NCI-H2196 treated with DMSO at 0.1 percent for 48 hours (cell line): ENCODE measurements at regions not wholly inside any gene's neighbourhood (a gene's known extent, or its start where the extent isn't known, plus 50 kb on each side); places are given as distances from the start of the nearest gene placed in this dataset.
"Not testable (repeated sequence)": the region's sequence is repeated elsewhere in the genome, so short reads cannot be mapped to it uniquely, and the experiment has no call there.

Experiments used
- DNase-seq: peaks from one replicate; lab custom pipeline; 2025; ENCODE audit not compliant: unreplicated experiment; lab: John Stamatoyannopoulos, UW

GRCh38 chr11:80986421-80987074, 1545.7 kb upstream of the TENM4 start:
- no peak for DNase-seq

DNA sequence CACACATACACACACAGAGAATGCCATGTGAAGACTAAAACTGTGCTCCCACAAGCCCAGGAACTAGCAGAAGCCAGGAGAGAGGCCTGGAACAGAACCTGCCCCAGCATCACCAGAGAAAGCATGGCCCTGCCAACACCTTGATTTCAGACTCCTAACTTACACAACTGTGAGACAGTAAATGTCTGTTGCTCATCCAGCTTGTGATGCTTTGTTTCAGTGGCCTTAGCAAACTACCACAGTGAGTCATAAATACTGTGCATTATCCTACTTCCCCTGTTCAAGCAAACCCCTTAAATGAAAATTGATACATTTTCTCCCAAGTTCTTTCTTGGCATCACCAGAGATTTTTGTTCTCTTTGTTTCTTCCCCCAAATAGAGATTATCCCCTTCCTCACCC, 1539.4 kb upstream of the TENM4 start:
- DNase-seq, result no peak

DNA sequence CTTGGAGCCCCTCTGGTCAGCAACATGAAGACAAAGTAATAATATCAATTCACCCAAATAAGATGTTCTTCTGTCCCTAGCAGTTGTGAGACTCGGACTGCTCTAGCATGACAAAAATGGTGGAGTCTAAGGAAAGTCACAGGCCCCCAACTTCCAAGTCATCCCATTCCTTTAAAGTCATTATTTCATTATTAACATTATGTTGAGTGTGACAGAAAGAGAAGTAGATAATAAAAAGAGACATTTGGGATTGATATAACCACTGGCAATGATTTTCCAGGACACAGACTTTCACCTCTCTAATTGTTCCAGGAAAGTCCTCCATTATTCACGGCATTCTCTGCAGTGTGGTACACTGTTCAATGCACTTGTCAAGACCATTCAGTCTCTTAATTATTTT, 1533.0 kb upstream of the TENM4 start:
- DNase-seq, result no peak

DNA sequence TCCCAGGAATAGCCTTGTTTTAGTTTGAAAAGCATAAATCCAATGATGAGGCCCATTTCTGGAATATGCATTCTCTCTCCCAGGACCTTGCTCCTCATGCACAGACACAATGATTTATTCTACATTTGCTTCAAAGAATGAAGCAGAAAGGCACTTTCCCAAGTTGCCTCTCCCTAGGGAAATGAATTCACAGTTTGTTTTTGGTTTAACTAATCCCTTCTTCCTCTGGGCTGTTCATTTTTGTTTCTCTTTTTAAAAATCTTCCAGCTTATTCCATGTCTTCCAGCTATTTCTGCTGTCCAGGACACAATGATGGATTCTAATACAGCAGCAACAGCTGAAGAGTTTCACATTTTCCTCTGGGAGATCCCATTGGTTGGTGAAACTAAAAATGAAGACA, 1529.2 kb upstream of the TENM4 start:
- DNase-seq, result no peak

DNA sequence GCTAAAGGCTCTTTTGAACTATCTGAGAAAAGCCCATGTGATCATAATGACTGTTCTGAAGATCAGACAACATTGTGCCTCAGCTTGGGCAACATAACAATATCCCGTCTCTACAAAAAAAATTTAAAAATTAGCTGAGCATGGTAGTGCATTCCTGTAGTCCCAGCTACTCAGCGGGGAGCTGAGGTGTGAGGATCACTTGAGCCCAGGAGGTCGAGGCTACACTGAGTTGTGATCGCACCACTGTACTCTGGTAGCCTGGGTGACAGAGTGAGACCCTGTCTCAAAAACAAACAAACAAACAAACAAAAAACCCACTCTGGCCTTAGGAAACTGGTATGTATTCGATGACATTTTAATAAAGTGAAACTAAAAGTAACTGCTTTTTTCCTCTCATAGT, 1526.8 kb upstream of the TENM4 start:
- no peak for DNase-seq

DNA sequence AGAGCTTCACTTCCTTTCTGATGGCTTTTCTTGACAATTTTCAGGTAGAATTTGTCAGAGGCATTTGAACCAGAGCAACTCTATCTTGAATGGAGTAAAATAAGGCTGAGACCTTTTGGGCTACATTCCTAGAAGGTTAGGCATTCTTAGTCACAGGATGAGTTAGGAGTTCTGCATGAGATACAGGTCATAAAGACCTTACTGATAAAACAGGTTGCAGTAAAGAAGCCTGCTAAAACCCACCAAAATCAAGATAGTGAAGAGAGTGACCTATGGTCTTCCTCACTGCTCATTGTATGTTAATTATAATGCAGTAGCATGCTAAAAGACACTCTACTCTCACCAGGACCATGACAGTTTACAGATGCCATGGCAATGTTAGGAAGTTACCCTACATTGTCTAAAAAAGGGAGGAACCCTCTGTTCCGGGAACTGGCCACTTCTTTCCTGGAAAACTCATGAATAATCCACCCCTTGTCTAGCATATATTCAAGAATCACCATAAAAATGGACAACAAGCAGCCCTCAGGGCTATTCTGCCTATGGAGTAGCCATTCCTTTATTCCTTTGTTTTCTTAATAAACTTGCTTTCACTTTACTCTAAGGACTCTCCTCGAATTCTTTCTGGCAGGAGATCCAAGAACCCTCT, 1519.7 kb upstream of the TENM4 start:
- no peak for DNase-seq

DNA sequence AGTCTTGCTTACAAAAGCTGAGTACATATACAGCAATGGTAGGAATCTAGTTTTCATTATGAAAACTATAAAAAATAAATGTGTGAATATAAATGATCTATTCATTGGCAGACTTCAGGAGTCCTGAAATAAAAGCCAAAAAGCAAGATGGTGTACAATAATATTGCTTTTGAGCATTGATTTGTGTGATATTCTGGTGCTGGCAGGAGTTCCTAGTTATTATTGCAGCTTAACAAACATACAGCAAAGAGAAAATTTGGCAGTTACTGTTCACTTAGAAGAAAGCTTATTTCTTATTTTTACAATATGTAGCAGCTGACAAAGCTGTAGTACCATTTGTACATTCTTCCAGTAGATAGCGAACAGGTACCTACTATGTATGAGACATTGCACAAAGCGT, 1518.9 kb upstream of the TENM4 start:
- DNase-seq, result no peak

GRCh38 chr11:80958987-80959386, 1518.2 kb upstream of the TENM4 start:
- no peak for DNase-seq

DNA sequence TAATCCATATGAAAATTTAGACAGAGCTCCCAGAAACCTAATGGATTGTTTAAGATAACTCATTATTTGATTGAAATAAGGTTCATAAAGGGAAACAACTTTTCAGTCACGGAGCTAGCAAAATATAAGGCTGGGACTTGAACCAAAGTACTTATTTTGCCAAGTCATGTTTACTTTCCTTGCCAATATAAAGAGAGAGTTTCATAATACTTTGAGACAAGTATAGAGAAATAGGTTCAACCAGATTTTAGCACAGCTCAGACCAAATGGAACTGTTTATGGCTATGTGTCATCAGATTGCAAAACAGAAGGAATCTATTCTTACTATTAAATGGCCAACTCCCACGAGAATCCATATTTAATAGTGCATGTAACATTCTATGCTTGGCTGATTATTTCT, 1517.5 kb upstream of the TENM4 start:
- no peak for DNase-seq

- no peak for DNase-seq
Observed at GRCh38 chr11:80955588-80955987, 1514.8 kb upstream of the TENM4 start.

DNA sequence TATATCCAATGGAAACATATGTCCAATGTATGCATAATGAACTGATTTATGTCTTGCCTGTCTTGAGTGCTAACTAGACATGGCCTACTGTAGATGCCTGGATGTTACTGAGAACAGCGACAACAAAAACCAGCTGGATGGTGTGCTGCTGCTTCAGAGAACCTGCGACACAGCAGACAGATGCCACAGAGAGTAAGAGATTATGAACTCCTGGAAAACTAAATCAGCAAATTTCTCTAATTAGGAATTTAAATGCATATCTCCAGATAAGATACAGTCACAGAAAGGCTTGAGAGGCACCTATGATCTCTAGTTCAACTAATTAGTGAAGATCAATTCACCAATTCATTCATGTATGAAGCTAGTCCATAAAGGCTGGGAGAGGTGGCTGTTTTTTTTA, 1508.0 kb upstream of the TENM4 start:
- no peak for DNase-seq

DNA sequence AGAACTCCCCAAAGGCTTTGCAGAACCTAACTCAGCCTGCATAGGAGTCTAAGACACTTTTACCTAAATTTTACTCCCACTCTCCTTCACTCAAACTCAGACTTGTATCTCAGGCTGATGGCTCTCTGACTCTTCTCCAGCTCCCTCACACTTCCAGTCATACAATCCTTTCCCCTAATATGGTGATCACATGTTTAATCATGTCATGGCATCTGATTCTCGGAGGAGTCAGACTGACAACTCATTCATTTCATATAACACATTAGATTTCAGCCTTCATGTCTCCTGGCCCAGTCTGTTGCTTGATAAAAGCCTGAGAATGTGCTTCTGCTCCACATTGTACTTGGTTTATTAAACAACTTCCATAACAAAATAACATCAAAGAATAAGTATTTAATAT, 1503.9 kb upstream of the TENM4 start:
- no peak for DNase-seq

DNA sequence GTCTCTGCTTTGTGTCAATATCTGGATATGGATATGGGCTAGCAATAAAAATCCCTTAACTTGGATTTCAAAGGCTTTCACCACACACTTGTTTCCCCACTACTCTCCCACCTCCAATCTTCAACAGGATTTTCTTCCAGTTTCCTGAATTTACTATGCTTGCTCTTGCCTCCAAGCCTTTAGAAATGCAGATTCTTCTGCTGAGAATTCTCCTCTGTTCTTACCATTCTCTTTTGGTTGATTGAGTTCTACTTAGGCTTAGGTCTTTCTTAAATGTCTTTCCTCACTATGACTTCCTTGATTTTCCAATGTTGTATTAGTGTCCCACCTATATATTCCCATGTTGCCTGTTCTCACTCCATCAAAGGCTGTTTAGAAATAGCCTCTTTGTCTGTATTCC, 1502.4 kb upstream of the TENM4 start:
- DNase-seq, result no peak

DNA sequence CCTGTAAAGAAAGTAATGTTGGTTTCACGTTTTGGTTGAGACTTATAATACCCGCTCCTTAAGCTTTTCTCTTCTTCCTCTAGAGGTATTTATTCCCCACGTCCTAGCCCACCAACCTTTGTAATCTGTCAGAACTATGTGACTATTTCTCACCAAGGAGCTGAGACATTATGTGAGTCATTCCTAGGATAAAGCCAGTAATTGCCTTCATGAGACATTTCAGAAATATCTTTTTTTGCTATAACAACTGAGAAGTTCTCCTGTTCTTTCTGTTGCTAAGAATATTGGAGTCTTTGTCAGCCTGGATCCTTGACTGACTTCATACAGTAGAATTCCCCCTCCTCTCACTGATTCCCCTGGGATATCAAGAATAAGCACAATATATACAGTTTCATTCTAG, 1497.0 kb upstream of the TENM4 start:
- DNase-seq, result no peak

DNA sequence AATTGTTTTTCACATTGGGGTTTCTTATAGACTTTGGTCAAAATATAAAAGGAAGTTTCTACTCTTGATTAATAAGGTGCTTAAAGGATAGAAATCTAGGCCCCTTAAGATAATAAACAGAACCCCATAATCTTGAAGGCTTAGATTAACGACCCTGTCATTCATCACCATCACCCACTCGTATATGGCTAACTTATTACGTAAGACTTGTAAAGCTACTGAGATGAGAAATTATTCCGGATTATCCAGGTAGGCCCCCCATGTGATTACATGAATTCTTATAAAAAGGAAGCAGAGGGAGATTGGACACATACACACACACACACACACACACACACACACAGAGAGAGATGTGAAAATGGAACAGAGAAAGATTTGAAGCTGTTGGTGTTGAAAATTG, 1489.2 kb upstream of the TENM4 start:
- DNase-seq, result no peak

GRCh38 chr11:80929031-80929805, 1488.4 kb upstream of the TENM4 start:
- DNase-seq, result no peak

DNA sequence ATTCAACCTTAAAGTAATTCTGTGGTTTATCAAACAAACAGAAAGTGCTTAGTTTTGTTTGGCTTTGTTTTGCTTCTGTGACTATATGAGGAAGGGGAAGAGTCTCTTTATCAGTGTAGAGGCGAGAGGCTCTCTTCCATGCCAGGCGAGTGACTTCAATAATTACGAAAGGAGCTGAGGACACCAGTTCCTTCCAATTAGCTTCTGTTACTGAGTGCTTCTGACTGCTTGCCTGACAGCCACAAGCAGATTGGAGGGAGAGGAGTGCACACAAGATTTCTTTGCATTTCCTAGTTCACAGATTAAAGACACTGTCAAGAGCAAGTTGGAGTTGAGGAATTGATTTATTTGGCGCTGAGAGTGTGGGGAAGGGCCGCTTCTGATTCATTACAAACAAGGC, 1484.5 kb upstream of the TENM4 start:
- DNase-seq, result no peak

DNA sequence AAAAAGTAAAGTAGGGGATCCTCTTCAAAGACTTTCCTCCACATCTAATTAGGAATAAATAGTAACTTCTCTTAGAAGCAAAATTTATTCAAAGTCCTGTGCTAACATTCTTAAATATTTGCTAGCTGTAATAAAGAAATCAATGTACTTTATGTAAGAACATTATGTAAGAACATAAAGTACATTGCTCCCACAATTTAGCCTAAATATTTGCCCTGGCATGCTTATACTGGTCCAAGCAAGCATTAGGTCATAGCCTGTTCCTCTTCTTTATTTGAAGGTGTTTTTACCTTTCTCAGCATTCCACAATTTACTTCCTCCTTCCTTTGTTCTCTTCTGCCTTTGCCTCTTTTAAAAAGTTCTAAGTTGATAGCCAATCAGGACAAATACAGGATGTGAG, 1480.5 kb upstream of the TENM4 start:
- not testable (repeated sequence) for DNase-seq

DNA sequence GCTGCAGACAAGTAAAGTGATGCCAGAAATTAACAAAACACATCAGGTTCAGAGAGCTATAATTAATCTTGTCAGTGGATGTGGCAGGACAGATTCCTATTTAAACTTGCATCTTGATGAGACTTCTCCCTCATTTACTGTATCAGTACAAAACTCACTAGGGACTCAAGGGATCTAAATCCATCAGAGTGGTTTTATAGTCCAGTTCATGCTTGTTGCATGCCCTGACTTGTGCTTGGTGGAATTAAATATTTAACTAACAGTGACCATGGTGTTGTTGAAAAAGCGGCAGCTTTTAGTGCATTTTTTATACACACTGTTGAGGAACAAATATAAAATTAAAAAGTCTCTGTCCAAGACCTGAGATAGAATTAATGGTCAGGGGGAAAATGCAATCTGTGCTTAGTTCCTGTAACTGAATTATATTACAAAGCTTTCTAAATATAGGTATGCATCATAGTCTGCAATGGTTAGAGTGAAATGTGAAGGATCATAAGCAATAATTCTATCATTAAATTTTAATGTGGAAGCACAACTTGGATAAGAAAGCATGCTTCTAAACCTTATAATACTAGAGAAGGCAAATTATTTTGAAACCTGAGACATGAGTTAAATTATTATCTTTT, 1475.5 kb upstream of the TENM4 start:
- DNase-seq, result no peak

DNA sequence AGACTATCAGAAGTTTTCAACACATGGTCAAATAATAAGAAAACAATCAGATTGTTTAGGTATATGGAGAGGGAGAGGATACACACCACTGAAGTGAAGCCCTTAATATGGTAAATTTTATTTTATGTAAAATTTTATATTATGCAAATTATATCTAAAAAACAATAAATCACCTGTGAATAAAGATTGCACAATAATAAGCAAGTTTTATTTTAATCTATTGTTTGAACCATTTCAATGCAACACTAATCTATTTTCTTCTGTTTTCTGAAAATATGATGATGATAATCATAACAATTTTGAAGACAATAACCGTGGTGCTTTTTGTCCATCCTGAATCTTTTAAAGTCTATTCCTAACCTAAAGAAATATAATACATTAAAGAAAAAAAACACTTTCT, 1473.5 kb upstream of the TENM4 start:
- DNase-seq, result no peak

- no peak for DNase-seq
Observed at GRCh38 chr11:80911666-80912065, 1470.8 kb upstream of the TENM4 start.

DNA sequence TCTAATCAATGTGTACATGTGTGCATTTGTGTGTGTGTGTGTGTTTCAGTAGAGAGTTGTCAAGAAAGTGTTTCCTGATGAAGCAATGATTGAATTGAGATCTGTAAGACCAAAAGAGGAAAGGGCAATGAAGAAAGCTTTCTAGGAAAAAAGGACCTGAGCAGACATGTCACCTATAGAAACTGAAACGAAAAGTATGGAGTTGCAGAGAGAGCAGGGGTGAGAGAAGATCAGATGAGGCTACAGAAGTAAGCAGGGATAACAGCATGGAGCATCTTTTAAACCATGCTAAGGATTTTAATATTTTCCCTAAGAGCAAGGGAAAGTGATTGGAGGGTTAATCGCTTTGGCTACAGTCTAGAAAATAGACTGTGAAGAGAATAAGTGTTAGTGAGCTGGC, 1459.4 kb upstream of the TENM4 start:
- DNase-seq, result no peak
